GM21717 (cell line): ENCODE measurements at regions not wholly inside any gene's neighbourhood (a gene's known extent, or its start where the extent isn't known, plus 50 kb on each side); places are given as distances from the start of the nearest gene placed in this dataset.
"Not testable (repeated sequence)": the region's sequence is repeated elsewhere in the genome, so short reads cannot be mapped to it uniquely, and the experiment has no call there.

Experiments
- ATAC-seq: cut with Tn5 transposase; IDR thresholded peaks from one replicate; pipeline ENCODE4 v1.9.1; 2021; ENCODE audit warnings: mild to moderate bottlenecking, moderate library complexity; ENCODE audit not compliant: unreplicated experiment

DNA sequence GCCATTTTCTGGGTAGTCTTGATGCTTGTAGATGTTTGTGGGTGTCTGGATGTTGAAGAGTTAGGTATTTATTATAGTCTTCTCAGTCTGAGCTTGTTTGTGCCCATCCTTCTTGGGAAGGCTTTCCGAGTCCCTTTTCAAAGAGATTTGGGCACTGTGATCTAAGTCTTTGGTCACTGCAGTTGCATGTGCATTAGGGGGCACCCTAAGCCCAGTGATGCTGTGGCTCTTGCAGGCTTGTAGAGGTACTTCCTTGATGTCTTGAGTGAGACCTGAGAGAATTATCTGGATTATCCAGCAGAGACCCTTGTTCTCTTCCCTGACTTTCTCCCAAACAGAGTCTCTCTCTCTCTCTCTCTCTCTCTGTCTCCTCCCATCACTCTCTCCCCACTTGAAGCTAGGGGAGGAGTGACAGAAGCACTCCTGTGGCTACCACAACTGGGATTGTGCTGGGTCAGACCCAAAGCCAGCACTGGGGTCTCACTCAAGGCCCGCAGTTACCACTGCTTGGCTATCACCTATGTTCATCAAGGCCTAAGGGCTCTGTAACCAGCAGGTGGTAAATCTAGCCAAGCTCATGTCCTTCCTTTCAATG is 68.5 kb downstream of the TMCO5A start:
- no peak for ATAC-seq

DNA sequence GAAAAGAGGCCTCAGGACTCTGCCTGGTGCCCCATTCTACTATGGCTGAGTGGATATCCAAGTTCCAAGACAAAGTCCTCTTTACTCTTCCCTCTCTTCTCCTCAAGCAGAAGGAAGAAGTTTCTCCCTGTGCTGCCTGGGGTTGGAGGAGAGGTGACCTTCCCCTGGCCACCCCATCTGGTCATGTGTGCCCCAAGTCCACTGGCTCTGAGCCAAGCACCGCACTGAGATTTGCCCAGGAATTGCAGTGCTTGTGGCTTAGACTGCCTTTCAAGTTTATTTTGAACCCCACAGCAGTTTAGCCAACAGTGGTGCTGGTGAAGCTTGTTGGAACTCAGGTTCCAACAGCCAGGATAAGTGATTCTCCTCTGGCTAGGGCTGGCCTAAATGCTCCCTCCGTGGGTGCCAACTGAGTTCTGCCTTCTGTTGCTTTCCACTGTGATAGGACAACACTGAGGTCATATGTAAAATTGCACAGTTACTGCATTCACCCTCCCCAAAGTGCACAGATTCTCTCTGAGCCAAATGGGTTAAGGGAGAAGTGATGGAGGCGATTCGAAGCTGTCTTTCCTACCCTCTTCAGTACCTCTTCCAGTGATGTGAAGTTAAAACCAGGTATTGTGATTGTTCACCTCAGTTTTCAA is 69.9 kb downstream of the TMCO5A start:
- ATAC-seq = no peak

DNA sequence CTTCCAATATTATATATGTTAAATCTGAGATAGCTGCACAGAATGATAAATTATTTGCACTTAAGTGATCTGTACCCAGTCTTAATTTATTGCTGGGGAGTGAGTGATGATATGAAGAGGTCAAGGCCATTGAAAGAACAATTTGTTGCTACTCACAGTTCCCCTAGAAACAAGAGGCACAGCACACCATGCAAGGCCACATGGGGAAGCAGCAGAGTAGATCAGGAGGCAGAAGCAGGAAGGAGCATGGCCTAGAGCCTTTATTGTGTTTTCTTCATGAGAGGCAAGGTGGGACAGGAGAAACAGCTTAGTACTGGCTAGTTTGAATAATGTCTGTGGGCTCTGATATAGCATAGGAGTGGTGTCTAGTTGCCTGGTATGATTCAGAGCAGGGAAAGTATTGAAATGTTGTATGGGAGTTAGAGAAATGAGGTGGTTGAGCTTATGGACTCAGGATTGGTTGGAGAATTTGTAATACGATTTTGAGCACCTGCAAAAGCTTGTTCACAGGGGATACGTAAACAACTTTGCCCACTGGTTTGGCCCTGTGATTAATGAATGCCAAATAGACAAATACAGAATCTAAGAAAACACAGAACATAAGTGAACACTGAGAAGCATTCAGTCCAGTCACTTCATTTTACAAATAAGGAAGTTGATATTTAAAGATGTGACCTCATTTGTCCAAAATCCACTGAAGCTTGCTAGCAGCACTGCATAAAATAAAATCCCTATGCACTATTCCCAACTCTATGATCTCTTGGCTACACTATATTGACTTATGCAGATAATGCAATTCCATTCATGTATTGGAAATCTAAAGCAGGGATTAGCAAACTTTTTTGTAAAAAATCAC is 71.7 kb downstream of the TMCO5A start:
- no peak for ATAC-seq

DNA sequence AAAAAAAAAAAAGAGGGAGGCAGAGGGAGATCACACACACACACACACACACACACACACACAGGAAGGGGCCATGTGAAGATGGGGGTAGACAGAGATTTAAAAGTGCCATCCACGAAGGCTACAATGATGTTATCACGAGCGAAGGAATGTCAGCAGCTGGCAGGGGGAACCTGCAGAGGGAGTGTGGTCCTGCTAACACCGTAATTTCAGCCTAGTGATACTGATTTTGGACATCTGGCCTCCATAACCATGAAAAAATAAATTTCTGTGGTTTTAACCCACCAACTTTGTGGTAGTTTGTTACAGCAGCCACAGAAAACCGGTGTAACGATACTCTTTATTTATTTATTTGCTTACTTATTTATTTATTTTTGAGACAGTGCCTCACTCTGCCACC is 76.0 kb downstream of the TMCO5A start:
- ATAC-seq = no peak

DNA sequence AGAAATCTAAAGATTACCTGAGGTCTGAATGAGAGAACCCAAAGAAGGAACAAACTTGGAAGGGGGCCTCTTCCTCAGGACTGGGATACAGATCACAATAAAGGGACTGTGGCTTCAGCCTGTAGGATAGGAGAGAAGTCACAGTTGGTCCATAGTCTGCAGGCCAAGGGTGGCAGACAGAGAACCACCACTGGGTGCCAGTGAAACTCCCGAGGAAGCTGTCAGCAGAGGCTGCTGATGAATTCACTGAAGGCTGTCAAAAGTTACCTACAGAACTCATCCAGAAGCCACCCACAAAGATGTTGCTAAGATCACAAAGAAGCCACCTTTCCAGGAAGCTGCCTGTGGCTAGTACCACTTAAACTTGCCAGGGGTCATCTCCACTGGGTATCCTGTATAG is 78.5 kb downstream of the TMCO5A start:
- ATAC-seq = no peak

DNA sequence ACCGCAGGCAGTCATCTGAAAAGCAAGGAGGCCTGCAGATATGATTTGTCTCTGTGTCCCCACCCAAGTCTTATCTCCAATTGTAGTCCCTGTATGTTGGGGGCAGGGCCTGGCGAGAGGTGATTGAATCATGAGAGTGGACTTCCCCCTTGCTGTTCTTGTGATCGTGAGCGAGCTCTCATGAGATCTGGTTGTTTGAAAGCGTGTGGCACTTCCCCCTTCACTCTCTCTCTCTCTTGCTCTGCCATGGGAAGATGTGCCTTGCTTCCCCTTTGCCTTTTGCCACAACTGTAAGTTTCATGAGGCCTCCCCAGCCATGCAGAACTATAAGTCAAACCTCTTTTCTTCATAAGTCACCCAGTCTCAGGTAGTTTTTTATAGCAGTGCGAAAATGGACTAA is 83.3 kb downstream of the TMCO5A start:
- ATAC-seq = no peak

DNA sequence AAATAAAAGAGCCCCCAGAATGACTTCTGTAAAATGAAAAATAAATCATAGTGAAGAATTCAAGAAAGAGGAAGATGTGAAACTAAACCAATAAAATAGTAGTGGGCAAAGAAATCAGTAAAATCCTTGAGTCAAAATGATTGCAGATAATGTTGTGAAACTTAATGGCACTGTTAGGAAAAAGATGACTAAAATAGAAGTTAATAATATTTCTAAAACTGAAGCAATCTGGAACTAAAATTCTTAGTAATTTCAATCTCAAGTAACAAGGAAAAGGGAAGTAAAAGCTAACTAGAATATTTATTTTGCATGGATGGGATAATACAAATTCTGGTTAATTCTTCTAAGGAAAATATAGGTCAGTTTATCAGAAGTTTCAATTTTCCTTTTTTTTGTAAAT is 84.6 kb downstream of the TMCO5A start:
- no peak for ATAC-seq

DNA sequence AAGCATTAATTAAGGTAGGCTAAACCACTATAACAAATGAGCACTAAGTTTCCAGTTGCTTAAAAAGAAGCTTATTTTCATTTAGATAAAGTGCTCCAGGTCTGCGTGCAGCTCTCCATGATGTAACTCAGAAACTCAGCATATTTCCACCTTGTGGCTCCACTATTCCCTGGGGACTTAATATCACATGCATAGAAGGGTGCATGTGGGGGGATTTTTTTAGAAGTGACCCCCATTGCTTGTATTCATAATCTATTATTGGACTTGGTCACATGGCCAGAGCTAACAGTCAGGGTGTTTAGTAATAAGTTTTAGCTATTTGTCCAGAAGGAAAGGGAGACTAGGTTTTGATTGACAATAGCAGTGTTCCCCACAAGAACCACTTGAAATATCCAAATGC is 86.8 kb downstream of the TMCO5A start:
- ATAC-seq = no peak

DNA sequence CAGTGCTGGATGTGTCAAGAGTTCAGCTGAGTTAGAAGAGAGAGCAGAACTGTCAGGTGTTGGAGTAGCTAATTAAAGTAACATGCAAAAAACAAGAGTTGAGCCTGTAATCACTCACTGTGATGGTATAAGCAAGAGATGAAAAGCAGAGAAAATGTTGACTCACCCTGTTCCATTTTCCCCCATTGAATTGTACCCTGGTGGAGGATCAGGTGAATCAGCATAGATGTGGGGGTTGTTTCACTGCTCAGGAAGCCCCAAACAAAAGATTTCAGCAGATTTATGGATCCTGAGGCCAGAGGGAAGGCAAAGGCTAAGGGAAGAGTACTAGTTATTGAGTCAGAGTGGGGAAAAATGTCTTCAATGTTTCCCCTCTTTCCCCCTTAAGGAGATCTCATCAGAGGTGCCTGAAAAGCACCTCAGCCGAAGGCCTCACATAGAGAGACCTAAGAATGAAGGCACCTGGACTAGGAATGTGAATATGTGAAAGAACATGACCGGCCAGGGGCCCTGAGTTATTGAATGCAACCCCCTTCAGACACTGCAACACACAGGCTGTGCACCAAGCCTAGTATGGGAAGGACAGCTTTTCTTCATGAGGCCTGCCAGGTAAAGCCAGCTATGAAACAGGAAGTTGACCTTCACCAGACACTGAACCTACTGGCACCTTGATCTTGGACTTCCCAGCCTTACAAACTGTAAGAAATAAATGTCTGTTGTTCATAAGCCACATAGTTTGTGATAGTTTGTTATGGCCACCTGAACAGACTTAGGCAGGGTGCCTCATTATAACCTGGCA is 90.1 kb downstream of the TMCO5A start:
- no peak for ATAC-seq

DNA sequence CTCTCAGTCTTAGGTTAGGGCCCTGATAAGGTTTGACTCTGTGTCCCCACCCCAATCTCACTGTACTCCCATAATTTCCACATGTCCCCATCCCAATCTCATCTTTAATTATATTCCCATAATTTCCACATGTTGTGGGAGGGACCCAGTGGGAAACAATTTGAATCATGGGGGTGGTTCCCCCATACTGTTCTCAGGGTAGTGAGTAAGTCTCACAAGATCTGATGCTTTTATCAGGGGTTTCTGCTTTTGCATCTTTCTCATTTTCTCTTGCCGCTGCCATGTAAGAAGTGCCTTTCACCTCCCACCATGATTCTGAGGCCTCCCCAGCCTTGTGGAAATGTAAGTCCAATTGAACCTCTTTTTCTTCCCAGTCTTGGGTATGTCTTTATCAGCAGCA is 91.2 kb downstream of the TMCO5A start:
- not testable (repeated sequence) for ATAC-seq

DNA sequence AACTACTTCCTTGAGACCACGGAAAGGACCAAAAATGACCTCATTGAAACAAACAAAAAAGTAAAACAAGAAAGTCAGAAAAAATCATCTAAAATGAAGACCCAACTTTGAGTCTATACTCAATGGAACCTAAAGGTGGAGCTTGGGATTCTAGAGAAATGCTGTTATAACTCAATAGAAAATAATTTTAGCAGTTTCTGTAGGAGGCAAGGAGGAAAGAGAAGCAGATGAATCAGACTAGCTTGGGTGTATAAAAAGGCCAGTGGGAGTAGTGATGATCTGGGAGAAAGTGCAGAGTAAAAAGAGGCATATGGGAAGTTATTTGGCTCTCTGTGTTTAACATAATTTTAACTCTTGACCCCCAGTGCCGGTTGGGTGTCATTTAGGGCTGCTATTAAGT is 94.4 kb downstream of the TMCO5A start:
- no peak for ATAC-seq

DNA sequence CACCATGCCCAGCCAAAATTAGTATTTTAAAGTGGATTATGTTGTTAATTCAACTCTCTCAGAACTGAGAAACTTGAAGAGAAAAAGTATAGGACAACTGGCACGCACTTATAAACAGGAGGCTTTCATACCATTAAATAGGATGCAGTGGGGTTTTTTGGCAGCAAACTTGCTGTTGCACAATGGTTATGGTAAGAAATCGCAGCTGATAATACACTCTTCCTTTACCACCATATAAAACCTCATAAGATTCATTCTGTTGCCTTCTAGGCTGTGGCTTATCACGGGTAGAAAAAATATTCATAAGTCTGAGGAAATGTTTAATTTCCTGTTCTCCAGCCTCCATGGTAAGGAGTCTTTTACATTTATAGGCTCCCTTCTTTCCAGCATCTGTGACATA is 95.3 kb downstream of the TMCO5A start:
- ATAC-seq = no peak

DNA sequence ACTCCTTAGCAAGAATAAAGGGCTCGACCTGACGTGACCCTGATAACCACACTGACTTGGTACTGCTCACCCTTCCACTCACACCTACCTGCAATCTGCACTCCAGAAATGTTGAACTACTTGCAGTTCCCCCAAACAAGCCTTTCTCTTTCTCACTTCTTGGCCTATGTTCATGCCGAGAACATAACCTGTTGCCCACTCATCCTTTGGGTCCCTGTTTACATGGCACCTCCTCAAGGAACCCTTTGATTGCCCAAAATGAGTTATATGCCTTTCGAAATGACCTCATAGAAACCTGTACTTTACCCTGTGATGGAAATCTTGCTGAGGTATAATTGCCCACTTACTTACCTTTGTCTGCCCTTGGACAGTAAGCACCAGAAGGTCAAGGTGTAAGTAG is 96.2 kb downstream of the TMCO5A start:
- ATAC-seq = no peak

DNA sequence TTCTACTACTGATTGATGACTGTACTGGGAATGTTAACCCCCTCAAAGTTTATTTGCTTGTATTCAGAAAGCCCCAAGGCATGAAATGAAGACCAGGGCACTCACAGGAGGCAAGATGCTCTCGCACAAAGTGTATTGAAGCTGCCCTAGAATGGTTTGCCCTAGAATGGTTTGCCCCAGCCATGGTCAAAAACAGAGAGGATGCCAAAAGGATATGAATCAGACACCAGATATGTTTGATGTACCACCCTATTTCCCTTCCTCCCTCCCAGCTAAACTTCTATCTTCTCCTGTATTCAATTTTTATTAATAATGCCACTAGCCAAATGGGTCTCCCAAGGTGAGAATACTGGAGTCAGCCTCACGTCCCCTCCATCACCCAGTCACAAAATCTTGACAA is 101.3 kb downstream of the TMCO5A start:
- ATAC-seq = no peak

DNA sequence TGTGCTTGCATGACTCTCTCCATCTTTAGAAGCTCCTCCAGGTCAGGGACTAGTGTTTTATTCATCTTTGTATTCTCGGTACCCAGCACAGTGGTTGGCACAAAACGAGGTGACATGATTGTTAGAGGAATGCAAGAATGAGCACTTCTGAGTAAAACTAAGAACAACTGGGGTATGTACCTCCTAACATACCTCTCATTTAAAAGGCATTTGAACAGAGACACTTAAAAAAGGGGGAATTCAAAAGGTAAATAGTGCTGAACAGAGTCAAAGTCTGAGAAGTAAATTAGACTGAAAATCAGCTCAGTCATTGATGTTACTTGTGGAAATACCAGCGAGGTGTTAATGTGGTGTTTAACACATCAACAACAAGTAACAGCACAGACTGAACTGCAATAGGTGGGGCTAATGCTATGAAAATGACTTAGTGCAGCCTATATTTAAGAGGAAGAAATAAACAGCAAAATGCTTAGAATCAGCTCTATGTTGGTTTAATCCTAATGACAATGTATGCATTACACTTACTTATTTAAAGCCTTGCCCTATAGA is 102.4 kb downstream of the TMCO5A start:
- ATAC-seq = no peak

DNA sequence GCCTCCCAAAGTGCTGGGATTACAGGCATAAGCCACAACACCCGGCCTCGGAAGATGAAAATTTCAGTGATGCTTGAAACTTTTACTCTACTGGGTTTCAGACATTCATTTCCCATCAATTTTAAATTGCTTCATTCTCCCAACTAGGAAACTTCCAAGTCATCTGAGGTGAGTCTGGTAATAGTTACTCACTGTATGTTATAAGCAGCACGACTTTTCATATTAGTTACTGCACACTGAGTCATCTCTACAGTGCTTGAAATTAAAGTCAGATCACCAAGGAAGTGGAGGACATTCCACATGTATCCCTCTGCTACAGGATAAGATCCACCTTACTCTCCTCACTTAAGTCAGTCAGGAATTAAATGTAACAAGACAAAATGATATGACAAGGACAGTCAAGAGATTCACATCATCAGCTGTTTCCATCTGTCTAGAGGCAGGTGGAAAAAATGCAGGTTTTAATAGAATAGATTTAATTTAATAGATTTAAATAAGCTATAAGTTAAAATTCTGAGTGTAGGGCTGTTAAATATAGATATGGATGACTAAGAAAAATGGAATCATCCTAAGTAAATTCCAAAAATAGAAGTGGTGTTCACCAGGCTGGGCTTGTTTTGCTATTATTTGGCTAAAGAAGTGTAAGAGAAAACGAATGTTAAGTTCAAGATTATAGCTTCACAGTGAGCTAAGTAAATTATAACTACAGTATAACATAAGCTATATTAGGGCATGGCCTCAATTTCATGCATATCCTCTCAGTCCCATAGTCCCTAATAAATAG is 104.4 kb downstream of the TMCO5A start:
- no peak for ATAC-seq

DNA sequence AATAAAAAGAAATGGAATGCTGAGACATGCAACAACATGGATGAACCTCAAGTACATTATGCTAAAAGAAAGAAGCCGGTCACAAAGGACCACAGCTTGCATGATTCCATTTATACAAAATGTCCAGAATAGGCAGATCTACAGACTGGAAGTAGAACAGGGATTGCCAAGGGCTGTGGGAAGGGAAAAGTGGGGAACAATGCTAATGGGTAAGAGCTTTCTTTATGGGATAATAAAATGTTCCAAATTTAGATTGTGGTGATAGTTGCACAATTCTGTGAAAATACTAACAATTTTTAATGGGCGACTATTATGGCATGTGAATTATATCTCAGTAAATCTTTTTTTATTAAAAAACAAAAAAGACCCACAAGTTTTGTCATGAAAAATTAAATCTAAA is 106.2 kb downstream of the TMCO5A start:
- ATAC-seq = no peak

DNA sequence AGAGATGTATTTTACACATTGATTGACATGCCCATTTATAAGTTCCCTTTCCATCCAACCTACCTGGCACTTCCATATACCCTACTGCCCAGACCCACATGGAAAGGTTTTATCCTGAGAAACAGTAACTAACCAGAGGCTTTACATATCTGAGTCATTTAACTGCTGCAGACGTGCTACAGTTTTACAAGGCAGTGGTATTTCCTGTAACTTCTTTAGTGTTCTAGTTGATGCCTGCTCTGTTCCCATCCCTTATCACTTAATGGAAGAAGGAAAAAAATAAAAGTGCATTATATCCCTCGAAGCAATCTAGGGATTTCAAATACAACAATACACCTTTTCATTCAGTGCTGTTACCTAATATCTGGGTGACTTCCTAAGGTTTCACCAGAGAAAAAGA is 107.1 kb downstream of the TMCO5A start:
- ATAC-seq = no peak

DNA sequence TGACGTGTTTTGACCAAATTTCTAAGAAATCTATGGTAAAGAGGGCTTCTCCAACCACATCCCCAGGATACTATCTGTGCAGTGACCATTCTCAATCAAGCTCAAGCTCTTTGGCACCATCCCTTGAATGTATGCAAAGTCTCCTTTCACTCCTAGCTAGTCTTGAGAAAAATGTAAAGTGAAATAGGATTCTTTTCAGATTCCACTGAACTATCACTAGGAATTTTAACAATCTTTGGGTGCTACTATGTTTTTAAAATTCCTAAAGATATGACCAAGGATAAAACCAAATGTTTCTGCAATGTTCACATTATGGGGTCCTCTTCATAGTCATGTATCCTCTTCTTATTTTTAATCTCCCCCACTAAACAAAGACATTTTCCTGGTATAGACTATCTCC is 107.8 kb downstream of the TMCO5A start:
- ATAC-seq = no peak

DNA sequence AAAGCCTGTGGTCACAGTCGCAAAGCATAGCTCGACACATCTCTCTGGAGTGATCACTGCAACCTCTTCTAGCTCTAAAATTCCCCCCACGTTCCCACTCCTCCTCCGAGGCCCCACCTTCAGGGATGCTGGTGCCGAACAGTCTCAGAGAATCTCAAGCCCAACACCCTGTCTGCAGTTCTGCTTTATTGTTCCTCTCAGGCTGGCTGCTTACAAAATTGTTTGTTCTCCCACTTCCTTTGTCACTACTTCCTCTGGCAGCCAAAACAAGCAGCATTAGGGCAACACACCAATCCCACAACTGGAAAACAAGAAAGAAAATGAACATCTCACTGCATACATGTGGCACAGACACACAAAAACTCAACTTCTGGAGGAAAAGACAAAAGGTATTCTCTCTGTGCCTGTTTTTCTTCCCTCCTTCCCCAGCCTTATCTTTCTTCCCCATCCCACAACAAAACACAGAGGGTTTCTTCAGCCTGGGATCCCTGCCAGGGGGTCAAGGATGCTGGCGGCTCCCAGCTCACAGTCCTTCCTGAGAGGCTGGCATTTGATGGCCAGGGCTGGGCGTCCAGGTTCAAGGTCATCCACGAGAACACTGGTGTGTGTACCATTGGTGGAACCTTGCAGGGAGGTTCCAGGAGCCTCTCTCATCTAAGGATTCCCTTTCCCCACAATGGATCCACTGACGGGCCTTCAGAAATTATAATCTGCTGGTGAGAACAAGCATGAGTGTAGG is 108.4 kb downstream of the TMCO5A start:
- no peak for ATAC-seq
